ENCODE measurements at regions not wholly inside any gene's neighbourhood (a gene's known extent, or its start where the extent isn't known, plus 50 kb on each side); places are given as distances from the start of the nearest gene placed in this dataset.
A peak's percentile ranks its signal among the peaks of the same experiment; 100 is the strongest.

- Histone ChIP-seq H3K79me2 (ENCODE audit: low read length) (no peaks in the 10 kb centered on the region), H3K9me3 (ENCODE audit: low read length) (no peaks in the 10 kb centered on the region), H3K4me1 (ENCODE audit: low read length) (no peaks in the 10 kb centered on the region), H3K9me2 (replicated peaks; ENCODE audit: insufficient read depth, low read length) (no peaks in the 10 kb centered on the region), H3K4me3 (ENCODE audit: low read length) (no peak overlapping the region), H3K36me3 (ENCODE audit: insufficient read depth, low read length) (no peaks in the 10 kb centered on the region), H3K27me3 (ENCODE audit: low read length) (no peaks in the 10 kb centered on the region), H4K20me1 (ENCODE audit: insufficient read depth, low read depth, low read length) (no peaks in the 10 kb centered on the region), H3K27ac (ENCODE audit: low read length) (no peak overlapping the region), H3K9ac (ENCODE audit: low read length) (no peak overlapping the region), H2AFZ (ENCODE audit: low read length) (no peak overlapping the region), H3K4me2 (ENCODE audit: low read depth, low read length, poor library complexity, severe bottlenecking) (no peak overlapping the region)
- DNase-seq = no peak
Observed at GRCh38 chr9:103997856-103998370, 96.2 kb upstream of the SMC2 start.

GRCh38 chr9:103999375-104000062 is 94.6 kb upstream of the SMC2 start:
- Histone ChIP-seq H3K9me3 (ENCODE audit: low read length) (no peaks in the 10 kb centered on the region), H3K27me3 (ENCODE audit: low read length) (no peaks in the 10 kb centered on the region), H3K4me2 (ENCODE audit: low read depth, low read length, poor library complexity, severe bottlenecking) (no peak overlapping the region), H3K79me2 (ENCODE audit: low read length) (no peaks in the 10 kb centered on the region), H3K9me2 (replicated peaks; ENCODE audit: insufficient read depth, low read length) (no peaks in the 10 kb centered on the region), H3K4me1 (ENCODE audit: low read length) (no peaks in the 10 kb centered on the region), H3K27ac (ENCODE audit: low read length) (no peak overlapping the region), H3K9ac (ENCODE audit: low read length) (no peak overlapping the region), H2AFZ (ENCODE audit: low read length) (no peak overlapping the region), H4K20me1 (ENCODE audit: insufficient read depth, low read depth, low read length) (no peaks in the 10 kb centered on the region), H3K36me3 (ENCODE audit: insufficient read depth, low read length) (no peaks in the 10 kb centered on the region), H3K4me3 (ENCODE audit: low read length) (no peak overlapping the region)
- no peak for DNase-seq

GRCh38 chr9:104009826-104010225 is 84.3 kb upstream of the SMC2 start:
- Histone ChIP-seq H3K4me3 (ENCODE audit: low read length) (no peak overlapping the region), H3K9me2 (replicated peaks; ENCODE audit: insufficient read depth, low read length) (no peaks in the 10 kb centered on the region; the same call in 1 of the 2 replicates), H2AFZ (ENCODE audit: low read length) (no peak overlapping the region), H3K9ac (ENCODE audit: low read length) (no peak overlapping the region), H3K27ac (ENCODE audit: low read length) (no peak overlapping the region), H3K36me3 (ENCODE audit: insufficient read depth, low read length) (no peaks in the 10 kb centered on the region), H4K20me1 (ENCODE audit: insufficient read depth, low read depth, low read length) (no peaks in the 10 kb centered on the region), H3K4me1 (ENCODE audit: low read length) (no peaks in the 10 kb centered on the region), H3K79me2 (ENCODE audit: low read length) (no peaks in the 10 kb centered on the region), H3K4me2 (ENCODE audit: low read depth, low read length, poor library complexity, severe bottlenecking) (no peak overlapping the region), H3K9me3 (ENCODE audit: low read length) (no peaks in the 10 kb centered on the region), H3K27me3 (ENCODE audit: low read length) (no peaks in the 10 kb centered on the region)
- no peak for DNase-seq

GRCh38 chr9:104022083-104022482 is 72.0 kb upstream of the SMC2 start:
- Histone ChIP-seq H4K20me1 (ENCODE audit: insufficient read depth, low read depth, low read length) (no peaks in the 10 kb centered on the region), H3K9ac (ENCODE audit: low read length) (no peak overlapping the region), H3K36me3 (ENCODE audit: insufficient read depth, low read length) (no peaks in the 10 kb centered on the region), H3K4me2 (ENCODE audit: low read depth, low read length, poor library complexity, severe bottlenecking) (no peak overlapping the region), H3K79me2 (ENCODE audit: low read length) (no peaks in the 10 kb centered on the region), H2AFZ (ENCODE audit: low read length) (no peak overlapping the region), H3K27me3 (ENCODE audit: low read length) (no peaks in the 10 kb centered on the region), H3K9me3 (ENCODE audit: low read length) (no peaks in the 10 kb centered on the region), H3K4me1 (ENCODE audit: low read length) (peaks cover 2% of the 10 kb centered on the region), H3K27ac (ENCODE audit: low read length) (no peak overlapping the region), H3K9me2 (replicated peaks; ENCODE audit: insufficient read depth, low read length) (no peaks in the 10 kb centered on the region), H3K4me3 (ENCODE audit: low read length) (no peak overlapping the region)
- DNase-seq = no peak

GRCh38 chr9:104025104-104025503 is 69.0 kb upstream of the SMC2 start:
- Histone ChIP-seq H3K4me2 (ENCODE audit: low read depth, low read length, poor library complexity, severe bottlenecking) (no peak overlapping the region), H2AFZ (ENCODE audit: low read length) (no peak overlapping the region), H3K79me2 (ENCODE audit: low read length) (no peaks in the 10 kb centered on the region), H3K4me3 (ENCODE audit: low read length) (no peak overlapping the region), H3K27me3 (ENCODE audit: low read length) (no peaks in the 10 kb centered on the region), H3K27ac (ENCODE audit: low read length) (no peak overlapping the region), H3K4me1 (ENCODE audit: low read length) (peaks cover 22% of the 10 kb centered on the region), H4K20me1 (ENCODE audit: insufficient read depth, low read depth, low read length) (no peaks in the 10 kb centered on the region), H3K36me3 (ENCODE audit: insufficient read depth, low read length) (no peaks in the 10 kb centered on the region), H3K9me2 (replicated peaks; ENCODE audit: insufficient read depth, low read length) (no peaks in the 10 kb centered on the region), H3K9ac (ENCODE audit: low read length) (no peak overlapping the region), H3K9me3 (ENCODE audit: low read length) (no peaks in the 10 kb centered on the region)
- no peak for DNase-seq

GRCh38 chr9:104025945-104026344 is 68.2 kb upstream of the SMC2 start:
- DNase-seq = no peak
- no peak overlapping the region for H2AFZ ChIP-seq (ENCODE audit: low read length)
- no peaks in the 10 kb centered on the region for H3K79me2 ChIP-seq (ENCODE audit: low read length)
- H4K20me1 ChIP-seq (ENCODE audit: insufficient read depth, low read depth, low read length) = no peaks in the 10 kb centered on the region
- no peaks in the 10 kb centered on the region for H3K36me3 ChIP-seq (ENCODE audit: insufficient read depth, low read length)
- H3K9me2 ChIP-seq (replicated peaks; ENCODE audit: insufficient read depth, low read length) = no peaks in the 10 kb centered on the region
- no peak overlapping the region for H3K27ac ChIP-seq (ENCODE audit: low read length)
- H3K9ac ChIP-seq (ENCODE audit: low read length) = no peak overlapping the region
- no peak overlapping the region for H3K4me2 ChIP-seq (ENCODE audit: low read depth, low read length, poor library complexity, severe bottlenecking)
- no peak overlapping the region for H3K4me3 ChIP-seq (ENCODE audit: low read length)
- H3K9me3 ChIP-seq (ENCODE audit: low read length) = no peaks in the 10 kb centered on the region
- H3K4me1 ChIP-seq (ENCODE audit: low read length) = peaks cover 22% of the 10 kb centered on the region
- no peaks in the 10 kb centered on the region for H3K27me3 ChIP-seq (ENCODE audit: low read length)

GRCh38 chr9:104027295-104027694 is 66.8 kb upstream of the SMC2 start:
- Histone ChIP-seq H3K4me1 (ENCODE audit: low read length) (peaks cover 22% of the 10 kb centered on the region), H3K9me2 (replicated peaks; ENCODE audit: insufficient read depth, low read length) (no peaks in the 10 kb centered on the region), H3K4me3 (ENCODE audit: low read length) (no peak overlapping the region), H3K9ac (ENCODE audit: low read length) (0 out of 2 replicates have a peak overlapping the region, but pooled peaks have one; percentile 33), H3K36me3 (ENCODE audit: insufficient read depth, low read length) (no peaks in the 10 kb centered on the region), H3K27me3 (ENCODE audit: low read length) (no peaks in the 10 kb centered on the region), H3K27ac (ENCODE audit: low read length) (no peak overlapping the region), H3K9me3 (ENCODE audit: low read length) (no peaks in the 10 kb centered on the region), H3K79me2 (ENCODE audit: low read length) (no peaks in the 10 kb centered on the region), H3K4me2 (ENCODE audit: low read depth, low read length, poor library complexity, severe bottlenecking) (peak overlapping the region; percentile 50), H4K20me1 (ENCODE audit: insufficient read depth, low read depth, low read length) (no peaks in the 10 kb centered on the region), H2AFZ (ENCODE audit: low read length) (peak overlapping the region; percentile 93)
- peak; percentile 57 for DNase-seq

GRCh38 chr9:104028827-104029226 is 65.3 kb upstream of the SMC2 start:
- no peaks in the 10 kb centered on the region for H3K27me3 ChIP-seq (ENCODE audit: low read length)
- DNase-seq = no peak
- H3K9me3 ChIP-seq (ENCODE audit: low read length) = no peaks in the 10 kb centered on the region
- no peak overlapping the region for H3K4me3 ChIP-seq (ENCODE audit: low read length)
- no peak overlapping the region for H2AFZ ChIP-seq (ENCODE audit: low read length)
- H3K4me1 ChIP-seq (ENCODE audit: low read length) = peaks cover 22% of the 10 kb centered on the region
- no peak overlapping the region for H3K27ac ChIP-seq (ENCODE audit: low read length)
- H3K79me2 ChIP-seq (ENCODE audit: low read length) = no peaks in the 10 kb centered on the region
- H3K4me2 ChIP-seq (ENCODE audit: low read depth, low read length, poor library complexity, severe bottlenecking) = peak overlapping the region; percentile 20
- H3K9me2 ChIP-seq (replicated peaks; ENCODE audit: insufficient read depth, low read length) = no peaks in the 10 kb centered on the region
- H4K20me1 ChIP-seq (ENCODE audit: insufficient read depth, low read depth, low read length) = no peaks in the 10 kb centered on the region
- H3K9ac ChIP-seq (ENCODE audit: low read length) = no peak overlapping the region
- no peaks in the 10 kb centered on the region for H3K36me3 ChIP-seq (ENCODE audit: insufficient read depth, low read length)
